ENCODE measurements at regions not wholly inside any gene's neighbourhood (a gene's known extent, or its start where the extent isn't known, plus 50 kb on each side); places are given as distances from the start of the nearest gene placed in this dataset.

- TF ChIP-seq POLR2A (IDR thresholded peaks at IDR 0.05; ENCODE audit: low read length) = no peak
- TF ChIP-seq GATA1 (IDR thresholded peaks at IDR 0.05; ENCODE audit: low read depth, low read length) = no peak
- DNase-seq = no peak
Measured at GRCh38 chr15:50820808-50821382, 55.4 kb upstream of the SPPL2A start.

DNA sequence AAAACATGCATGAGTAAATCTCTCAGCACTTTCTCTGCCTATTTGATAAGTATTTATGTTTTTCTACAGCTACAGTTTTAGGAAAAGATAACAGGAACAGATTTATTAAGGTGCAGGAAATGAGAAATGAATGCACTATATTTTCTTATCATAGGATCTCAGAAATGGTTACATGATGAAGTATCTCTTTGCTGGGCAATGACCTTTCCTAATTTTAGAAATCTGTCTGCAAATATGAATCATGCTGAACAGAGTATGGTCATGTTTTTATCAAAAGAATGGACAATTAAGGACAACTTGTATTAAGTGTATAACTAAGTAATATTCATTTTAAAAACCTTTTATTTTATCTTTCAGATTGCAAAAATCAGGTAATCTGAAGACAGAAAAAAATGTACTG is 53.8 kb upstream of the SPPL2A start:
- no peak for TF ChIP-seq GATA1 (IDR thresholded peaks at IDR 0.05; ENCODE audit: low read depth, low read length)
- TF ChIP-seq POLR2A (IDR thresholded peaks at IDR 0.05; ENCODE audit: low read length) = no peak
- no peak for DNase-seq

DNA sequence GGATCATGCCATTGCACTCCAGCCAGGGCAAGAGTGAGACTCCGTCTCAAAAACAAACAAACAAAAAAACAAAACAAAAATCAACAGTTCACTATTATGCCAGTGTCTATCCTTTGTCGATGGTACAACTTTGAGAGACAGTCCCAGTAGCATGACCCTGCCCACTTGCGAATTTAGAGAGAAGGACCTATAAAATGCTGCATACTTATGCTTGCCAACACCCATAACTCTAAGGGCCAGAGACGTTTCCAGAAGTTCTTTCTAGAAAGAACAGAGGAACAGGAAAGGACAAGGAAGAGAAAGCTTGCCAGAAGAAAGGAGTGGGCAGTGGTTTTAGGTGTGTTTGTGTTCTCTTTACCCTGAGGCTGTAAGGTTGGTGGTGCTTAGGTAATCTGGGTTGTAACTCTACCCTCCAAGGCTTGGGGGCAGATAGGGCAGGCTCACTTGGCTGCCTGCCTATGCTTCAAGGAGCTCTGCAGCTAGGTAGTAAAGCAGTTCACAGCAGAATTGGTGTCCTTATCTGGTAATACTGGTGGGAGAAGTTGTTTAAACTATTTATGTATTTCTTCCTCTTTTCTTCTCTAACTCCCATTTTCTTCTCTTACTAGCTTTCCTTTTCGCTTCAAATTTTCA is 50.6 kb upstream of the SPPL2A start:
- peak; percentile 28 to 36 for DNase-seq
- TF ChIP-seq POLR2A (IDR thresholded peaks at IDR 0.05; ENCODE audit: low read length) = no peak
- TF ChIP-seq GATA1 (IDR thresholded peaks at IDR 0.05; ENCODE audit: low read depth, low read length) = no peak

All from erythroblast (primary cell).